Endometrium (tissue), 2 donors: ENCODE measurements at regions not wholly inside any gene's neighbourhood (a gene's known extent, or its start where the extent isn't known, plus 50 kb on each side); places are given as distances from the start of the nearest gene placed in this dataset.
"Not testable (repeated sequence)": the region's sequence is repeated elsewhere in the genome, so short reads cannot be mapped to it uniquely, and the experiment has no call there.

Experiments
- FAIRE-seq: peaks from 2 replicates; lab custom pipeline; 2012; peaks lifted over from hg19 to GRCh38; lab: Jason Lieb, UNC
- donor health status: control.
- donor health status: control.

GRCh38 chr20:52433326-52434040 is 241.9 kb upstream of the ZFP64 start:
- no peak for FAIRE-seq

DNA sequence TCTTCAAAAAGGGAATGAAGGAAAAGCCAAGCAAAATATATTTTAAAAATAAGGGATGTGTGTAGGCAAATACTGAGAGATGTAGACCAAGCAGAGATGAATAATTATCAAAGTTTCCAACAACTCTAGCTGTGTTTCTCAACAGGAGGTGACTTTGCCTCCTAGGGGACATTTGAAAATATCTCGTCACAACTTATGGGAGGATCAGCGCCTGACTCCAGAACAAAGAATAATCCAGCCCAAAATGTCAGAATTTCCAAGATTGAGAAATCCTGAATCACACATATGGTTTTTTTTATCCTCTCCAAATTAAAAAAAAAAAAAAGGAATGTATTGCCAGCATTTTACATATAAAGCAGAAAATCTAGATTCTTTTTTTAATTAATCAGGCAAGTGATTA is 241.2 kb upstream of the ZFP64 start:
- FAIRE-seq: no peak

GRCh38 chr20:52429029-52429428 is 237.4 kb upstream of the ZFP64 start:
- FAIRE-seq: no peak

DNA sequence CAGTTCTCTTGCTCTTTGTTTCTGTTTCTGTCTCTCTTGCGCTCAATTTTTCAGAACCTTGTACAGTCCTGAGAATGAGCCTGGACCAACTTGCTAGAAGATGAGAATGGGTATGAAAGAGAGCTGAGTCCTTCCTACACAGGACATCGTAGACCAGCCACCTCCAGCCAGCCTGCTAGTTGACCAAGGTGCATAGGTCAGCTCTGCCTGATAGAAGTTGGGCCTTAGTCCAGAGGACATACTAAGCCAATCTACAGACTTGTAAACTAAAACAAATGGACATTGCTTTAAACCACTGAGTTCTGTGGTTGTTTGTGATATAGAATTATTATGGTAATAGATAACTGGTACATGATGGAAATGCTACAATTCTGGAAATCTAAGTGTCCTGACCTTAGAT is 236.4 kb upstream of the ZFP64 start:
- FAIRE-seq: no peak

GRCh38 chr20:52426856-52427255 is 235.3 kb upstream of the ZFP64 start:
- no peak for FAIRE-seq

GRCh38 chr20:52425701-52426100 is 234.1 kb upstream of the ZFP64 start:
- FAIRE-seq: no peak

DNA sequence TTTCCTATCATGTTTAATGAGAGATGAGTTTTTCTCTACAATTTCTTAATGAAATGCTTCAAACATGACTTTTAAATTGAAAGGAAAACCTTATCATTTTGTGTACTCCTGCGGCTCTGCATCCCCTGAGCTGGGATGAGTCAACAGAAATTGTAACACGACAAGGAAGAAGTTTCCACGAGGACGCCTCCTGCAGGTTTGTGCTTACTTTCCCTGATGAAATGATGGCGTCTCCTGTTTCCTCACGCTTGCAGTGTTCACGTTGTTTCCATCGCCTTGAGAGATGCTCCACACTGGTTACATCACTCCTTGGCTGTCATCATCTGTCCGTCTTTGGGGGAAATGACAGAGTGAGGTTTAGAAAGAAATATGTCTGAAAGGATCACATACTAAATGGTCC is 233.7 kb upstream of the ZFP64 start:
- FAIRE-seq: no peak

- not testable (repeated sequence) for FAIRE-seq
Observed at GRCh38 chr20:52424357-52424942, 232.9 kb upstream of the ZFP64 start.

DNA sequence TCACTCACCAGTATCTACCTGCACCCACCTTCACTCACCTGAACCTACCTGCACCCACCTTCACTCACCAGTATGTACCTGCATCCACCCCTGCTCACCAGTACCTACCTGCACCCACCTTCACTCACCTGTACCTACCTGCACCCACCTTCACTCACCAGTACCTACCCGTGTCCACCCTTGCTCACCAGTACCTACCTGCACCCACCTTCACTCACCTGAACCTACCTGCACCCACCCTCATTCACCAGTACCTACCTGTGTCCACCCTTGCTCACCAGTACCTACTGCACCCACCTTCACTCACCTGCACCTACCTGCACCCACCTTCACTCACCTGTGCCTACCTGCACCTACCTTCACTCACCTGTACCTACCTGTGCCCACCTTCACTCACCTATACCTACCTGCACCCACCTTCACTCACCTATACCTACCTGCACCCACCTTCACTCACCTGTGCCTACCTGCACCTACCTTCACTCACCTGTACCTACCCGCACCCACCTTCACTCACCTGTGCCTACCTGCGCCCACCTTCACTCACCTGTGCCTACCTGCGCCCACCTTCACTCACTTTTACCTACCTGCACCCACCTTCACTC is 232.1 kb upstream of the ZFP64 start:
- FAIRE-seq: not testable (repeated sequence)

- no peak for FAIRE-seq
Observed at GRCh38 chr20:52422574-52423336, 231.2 kb upstream of the ZFP64 start.

DNA sequence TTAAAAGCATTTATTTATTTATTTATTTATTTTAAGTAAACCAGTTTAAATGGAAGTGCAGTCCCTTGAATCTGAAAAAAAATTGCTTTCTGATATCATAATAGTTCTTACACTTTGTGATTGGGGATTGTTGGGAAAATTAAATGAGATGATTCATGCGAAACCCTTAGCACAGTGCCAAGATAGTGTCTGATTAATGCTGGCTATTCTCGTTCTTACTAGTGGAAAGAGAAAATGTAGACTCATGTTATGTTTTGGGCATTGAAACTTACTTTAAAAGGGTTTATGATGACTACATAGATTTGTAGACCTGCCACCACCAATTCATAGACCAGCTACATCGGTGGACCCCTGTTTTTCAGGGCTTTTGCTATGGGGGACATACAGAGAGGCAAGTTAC is 229.2 kb upstream of the ZFP64 start:
- FAIRE-seq: no peak

- no peak for FAIRE-seq
Observed at GRCh38 chr20:52419205-52419604, 227.6 kb upstream of the ZFP64 start.

GRCh38 chr20:52416953-52417352 is 225.4 kb upstream of the ZFP64 start:
- FAIRE-seq: no peak

GRCh38 chr20:52411611-52412010 is 220.0 kb upstream of the ZFP64 start:
- no peak for FAIRE-seq

- no peak for FAIRE-seq
Observed at GRCh38 chr20:52410731-52411234, 219.2 kb upstream of the ZFP64 start.

GRCh38 chr20:52410182-52410647 is 218.6 kb upstream of the ZFP64 start:
- no peak for FAIRE-seq

- FAIRE-seq: no peak
Observed at GRCh38 chr20:52405986-52406385, 214.4 kb upstream of the ZFP64 start.

GRCh38 chr20:52405417-52405816 is 213.8 kb upstream of the ZFP64 start:
- FAIRE-seq: no peak

GRCh38 chr20:52404671-52405070 is 213.1 kb upstream of the ZFP64 start:
- no peak for FAIRE-seq

GRCh38 chr20:52402950-52403349 is 211.4 kb upstream of the ZFP64 start:
- no peak for FAIRE-seq

DNA sequence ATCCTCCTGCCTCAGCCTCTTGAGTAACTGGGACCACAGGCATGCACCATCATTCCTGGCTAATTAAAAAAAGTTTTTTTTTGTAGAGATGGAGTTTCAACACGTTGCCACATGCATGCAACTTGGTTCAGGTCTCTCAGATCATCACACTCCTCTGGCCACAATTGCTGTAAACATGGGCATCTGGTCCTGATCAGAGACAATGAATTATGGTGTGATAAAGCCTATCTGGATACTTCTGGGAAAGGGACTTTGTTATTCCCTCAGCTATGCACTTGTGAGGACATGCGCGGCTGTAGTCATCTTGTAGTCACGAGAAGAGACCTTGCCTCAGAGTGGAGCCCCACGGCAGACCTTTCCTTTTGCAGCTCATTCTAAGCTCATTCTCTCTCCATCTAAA is 210.9 kb upstream of the ZFP64 start:
- no peak for FAIRE-seq

DNA sequence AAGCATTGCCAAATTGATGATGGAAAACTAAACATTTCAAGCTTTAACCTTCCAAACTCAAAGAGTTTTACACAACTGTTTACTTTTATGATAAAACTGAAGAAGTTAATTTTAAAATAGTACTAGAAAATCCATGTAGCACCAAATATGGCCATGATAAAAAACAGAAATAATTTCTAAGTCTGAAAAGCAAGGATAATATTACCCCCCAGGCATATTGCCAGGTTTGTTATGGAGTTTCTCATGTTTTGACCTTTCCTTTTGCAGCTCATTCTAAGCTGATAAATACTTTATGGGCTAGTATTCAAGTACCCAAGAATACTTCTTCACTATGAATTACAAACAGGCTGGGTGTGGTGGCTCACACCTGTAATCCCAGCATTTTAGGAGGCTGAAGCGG is 209.9 kb upstream of the ZFP64 start:
- no peak for FAIRE-seq

DNA sequence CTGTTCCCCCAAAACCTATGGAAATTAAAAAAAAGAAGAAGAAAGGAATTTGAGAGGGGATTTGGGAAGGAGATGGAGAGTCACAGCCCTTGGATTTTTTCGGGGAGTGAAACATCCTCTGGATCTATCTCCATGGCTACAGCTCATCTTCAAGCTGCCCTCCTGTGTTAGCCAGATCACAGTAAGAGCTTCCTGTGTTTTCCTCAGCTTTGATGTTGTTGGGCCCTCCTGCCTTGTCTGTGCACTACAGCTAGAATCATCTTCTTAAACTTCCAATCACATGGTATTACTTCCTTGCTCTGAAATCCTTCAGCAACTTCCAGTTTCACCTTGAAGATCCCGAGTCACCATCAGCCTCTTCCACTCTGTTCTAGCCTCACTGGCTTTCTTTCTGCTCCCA is 207.8 kb upstream of the ZFP64 start:
- no peak for FAIRE-seq
